Sigmoid colon (tissue), 6 donors: ENCODE measurements at regions not wholly inside any gene's neighbourhood (a gene's known extent, or its start where the extent isn't known, plus 50 kb on each side); places are given as distances from the start of the nearest gene placed in this dataset.

Experiments
- DNase-seq: peaks from one replicate; pipeline ENCODE4 v3.0.0-alpha.2; 2019
- H3K27ac ChIP-seq, 4 donors: fragments of 200-600 bp; sonication (generic); one replicate each; pipeline ENCODE4 v1.5.1; 2016 to 2019; ENCODE audit warnings: mild to moderate bottlenecking in 1 of 4
- H3K27me3 ChIP-seq, 3 donors: fragments of 200-600 bp; sonication (generic); one replicate each; pipeline ENCODE4 v1.5.1; 2019; ENCODE audit warnings: mild to moderate bottlenecking in 1 of 3
- H3K36me3 ChIP-seq, 4 donors: fragments of 200-600 bp; sonication (generic); one replicate each; pipeline ENCODE4 v1.5.1; 2016 to 2019
- H3K4me1 ChIP-seq, 4 donors: fragments of 200-600 bp; sonication (generic); one replicate each; pipeline ENCODE4 v1.5.1; 2017 to 2019
- H3K4me3 ChIP-seq, 4 donors: fragments of 200-600 bp; sonication (generic); one replicate each; pipeline ENCODE4 v1.5.1; 2017 to 2019; ENCODE audit warnings: mild to moderate bottlenecking in 2 of 4, moderate library complexity in 1 of 4
- H3K9me3 ChIP-seq, 4 donors: fragments of 200-600 bp in 3 of 4; sonication (generic) in 3 of 4; one replicate each; pipeline versions ENCODE4 v1.5.1 to v1.6.1; 2013 to 2019
- EP300 ChIP-seq, 4 donors: sonication (generic); formaldehyde crosslinking; IDR thresholded peaks; one replicate each; pipeline ENCODE4 v1.6.1; 2017; ENCODE audit warnings: antibody characterized with exemption in 4 of 4
- POLR2A ChIP-seq, 2 donors: fragments of 450-650 bp; IDR thresholded peaks; one replicate each; pipeline ENCODE4 v1.6.1; 2016; ENCODE audit warnings: antibody characterized with exemption in 2 of 2, mild to moderate bottlenecking in 2 of 2, moderate library complexity in 2 of 2
- POLR2AphosphoS5 ChIP-seq, 4 donors: sonication (generic); formaldehyde crosslinking; IDR thresholded peaks; one replicate each; pipeline ENCODE4 v1.6.1; 2017; ENCODE audit warnings: antibody characterized with exemption in 4 of 4
- WGBS, 2 donors: extraction: QIAGEN DNeasy Blood & Tissue Kit; methylation state at CpG; one replicate each; pipeline ENCODE4 v1.1.7; 2013; 5-methylcytosine and 5-hydroxymethylcytosine counted together
- intact Hi-C: fragments of 100-400 bp; cut with DNase I; formaldehyde crosslinking; loops from one replicate; pipeline ENCODE4 v1.15.1; 2023
- TF ChIP-seq, protein P1 (sequence below), 4 experiments: fragments of 450-650 bp in 3 of 4; fragments of 200-600 bp in 1 of 4; IDR thresholded peaks; one replicate each; pipeline ENCODE4 v1.5.1; 2016 to 2019; ENCODE audit warnings: antibody characterized with exemption in 4 of 4, mild to moderate bottlenecking in 3 of 4, moderate library complexity in 2 of 4
- donor health status: healthy with polysubstance abuse.
- donor health status: healthy.

DNA sequence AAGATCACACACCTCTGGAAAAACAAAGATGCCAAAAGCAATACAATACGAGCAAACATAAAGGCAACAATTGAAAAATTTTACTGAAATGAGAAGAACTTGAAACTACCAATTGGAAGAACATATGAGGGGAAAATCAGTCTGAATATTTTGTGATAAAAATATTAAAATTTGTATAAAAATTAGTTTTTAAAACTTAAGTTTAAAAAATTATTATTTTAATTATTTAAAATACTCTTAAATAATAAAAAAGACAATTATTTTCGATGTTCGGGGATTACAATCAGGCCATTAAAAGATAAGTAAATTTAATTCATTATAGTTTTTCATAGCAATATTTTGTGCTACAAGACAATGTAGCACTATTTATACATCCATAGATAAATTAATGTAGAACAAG is 1239.3 kb downstream of the AMY1C start:
- no peak for DNase-seq
- Histone ChIP-seq H3K9me3 (peaks cover 0 to 6% (median 0%) of the 10 kb centered on the region in 4 donors), H3K4me3 (no peak overlapping the region), H3K27ac (no peak overlapping the region), H3K27me3 (no peaks in the 10 kb centered on the region), H3K36me3 (no peaks in the 10 kb centered on the region), H3K4me1 (no peaks in the 10 kb centered on the region)
- intact Hi-C loops = no loop called here
- TF ChIP-seq, protein P1, sequence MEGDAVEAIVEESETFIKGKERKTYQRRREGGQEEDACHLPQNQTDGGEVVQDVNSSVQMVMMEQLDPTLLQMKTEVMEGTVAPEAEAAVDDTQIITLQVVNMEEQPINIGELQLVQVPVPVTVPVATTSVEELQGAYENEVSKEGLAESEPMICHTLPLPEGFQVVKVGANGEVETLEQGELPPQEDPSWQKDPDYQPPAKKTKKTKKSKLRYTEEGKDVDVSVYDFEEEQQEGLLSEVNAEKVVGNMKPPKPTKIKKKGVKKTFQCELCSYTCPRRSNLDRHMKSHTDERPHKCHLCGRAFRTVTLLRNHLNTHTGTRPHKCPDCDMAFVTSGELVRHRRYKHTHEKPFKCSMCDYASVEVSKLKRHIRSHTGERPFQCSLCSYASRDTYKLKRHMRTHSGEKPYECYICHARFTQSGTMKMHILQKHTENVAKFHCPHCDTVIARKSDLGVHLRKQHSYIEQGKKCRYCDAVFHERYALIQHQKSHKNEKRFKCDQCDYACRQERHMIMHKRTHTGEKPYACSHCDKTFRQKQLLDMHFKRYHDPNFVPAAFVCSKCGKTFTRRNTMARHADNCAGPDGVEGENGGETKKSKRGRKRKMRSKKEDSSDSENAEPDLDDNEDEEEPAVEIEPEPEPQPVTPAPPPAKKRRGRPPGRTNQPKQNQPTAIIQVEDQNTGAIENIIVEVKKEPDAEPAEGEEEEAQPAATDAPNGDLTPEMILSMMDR (IDR thresholded peaks at IDR 0.05) = no peak
- TF ChIP-seq EP300 (IDR thresholded peaks at IDR 0.05) (no peak), POLR2AphosphoS5 (IDR thresholded peaks at IDR 0.05) (no peak), POLR2A (IDR thresholded peaks at IDR 0.05) (no peak)
- WGBS, 2 donors = 89 to 92% methylated on average over 3 of the region's 3 CpGs

DNA sequence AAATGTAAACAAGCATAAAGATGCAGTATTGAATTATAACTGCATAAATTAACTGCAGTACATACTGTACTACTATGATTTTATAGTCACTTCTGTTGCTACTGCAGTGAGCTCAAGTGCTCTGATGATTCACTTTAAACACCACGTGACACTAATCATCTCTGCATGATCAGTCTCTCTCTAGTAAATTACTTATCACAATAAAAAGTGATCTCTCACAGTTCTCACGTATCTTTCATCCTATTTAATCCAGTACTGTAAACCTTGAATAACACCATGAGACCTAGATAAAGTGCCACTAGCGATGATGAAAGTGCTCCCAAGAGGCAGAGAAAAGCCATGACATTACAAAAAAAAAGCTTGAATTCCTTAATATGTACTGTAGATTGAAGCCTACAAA is 1242.0 kb downstream of the AMY1C start:
- Histone ChIP-seq H3K4me1 (no peaks in the 10 kb centered on the region), H3K9me3 (no peaks in the 10 kb centered on the region), H3K27ac (no peak overlapping the region), H3K4me3 (no peak overlapping the region), H3K27me3 (no peaks in the 10 kb centered on the region), H3K36me3 (no peaks in the 10 kb centered on the region)
- DNase-seq = no peak
- 32 to 60% methylated on average over 3 of the region's 3 CpGs for WGBS, 2 donors
- TF ChIP-seq POLR2AphosphoS5 (IDR thresholded peaks at IDR 0.05) (peak in 1 of 4 donors; percentile 15), POLR2A (IDR thresholded peaks at IDR 0.05) (no peak), EP300 (IDR thresholded peaks at IDR 0.05) (peak in 1 of 4 donors; percentile 67)
- TF ChIP-seq, protein P1 (IDR thresholded peaks at IDR 0.05) = no peak
- intact Hi-C loops = no loop called here

DNA sequence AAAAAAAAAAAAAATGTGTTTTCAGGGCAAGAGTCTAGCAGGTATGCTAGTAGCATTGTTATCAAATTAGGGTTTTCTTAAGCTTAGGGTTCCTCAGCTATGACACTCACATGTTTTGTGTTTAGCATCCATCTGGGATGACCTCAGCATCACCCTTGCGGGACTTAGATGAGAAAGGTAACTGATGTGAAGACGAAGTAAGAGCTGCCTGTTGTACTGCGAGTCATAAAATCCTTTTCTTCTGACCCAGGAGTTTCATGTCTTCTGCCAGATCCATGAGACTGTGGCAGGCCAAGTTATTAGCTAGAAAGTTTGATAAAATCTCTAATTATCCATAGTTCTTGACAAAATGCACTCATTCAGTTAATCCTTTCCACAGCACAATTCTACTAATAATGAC is 1251.1 kb downstream of the AMY1C start:
- Histone ChIP-seq H3K9me3 (no peaks in the 10 kb centered on the region), H3K36me3 (no peaks in the 10 kb centered on the region), H3K4me1 (no peaks in the 10 kb centered on the region), H3K4me3 (no peak overlapping the region), H3K27me3 (no peaks in the 10 kb centered on the region), H3K27ac (no peak overlapping the region)
- no peak for DNase-seq
- intact Hi-C loops = no loop called here
- TF ChIP-seq POLR2A (IDR thresholded peaks at IDR 0.05) = no peak
- TF ChIP-seq EP300 (IDR thresholded peaks at IDR 0.05) = no peak
- TF ChIP-seq, protein P1 (IDR thresholded peaks at IDR 0.05) = no peak
- TF ChIP-seq POLR2AphosphoS5 (IDR thresholded peaks at IDR 0.05) = no peak
- 56 to 57% methylated on average over 3 of the region's 3 CpGs for WGBS, 2 donors

DNA sequence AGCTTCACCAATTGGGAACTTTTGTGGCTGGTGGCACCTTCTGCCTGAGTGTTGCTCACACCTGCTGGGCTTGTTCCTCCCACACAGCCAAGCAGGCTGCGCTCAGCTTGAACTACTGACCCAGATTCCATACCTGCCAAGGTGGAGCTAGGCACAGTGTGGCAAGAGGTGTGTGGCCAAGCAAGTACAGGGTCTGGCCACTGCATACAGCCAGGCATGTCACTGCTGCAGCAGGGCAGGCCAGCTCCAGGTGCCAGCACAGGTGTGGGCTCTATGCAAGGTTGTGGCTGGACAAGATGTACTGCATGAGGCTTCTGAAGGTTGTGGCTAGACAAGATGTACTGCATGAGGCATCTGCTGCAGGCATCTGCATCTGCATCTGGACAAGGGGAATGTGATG is 1254.8 kb downstream of the AMY1C start:
- Histone ChIP-seq H3K36me3 (no peaks in the 10 kb centered on the region), H3K4me1 (no peaks in the 10 kb centered on the region), H3K27ac (no peak overlapping the region), H3K9me3 (no peaks in the 10 kb centered on the region), H3K27me3 (no peaks in the 10 kb centered on the region), H3K4me3 (no peak overlapping the region)
- no peak for DNase-seq
- TF ChIP-seq, protein P1 (IDR thresholded peaks at IDR 0.05) = no peak
- no peak for TF ChIP-seq POLR2A (IDR thresholded peaks at IDR 0.05)
- TF ChIP-seq POLR2AphosphoS5 (IDR thresholded peaks at IDR 0.05) = no peak
- TF ChIP-seq EP300 (IDR thresholded peaks at IDR 0.05) = no peak
- 85 to 86% methylated on average over 1 of the region's 1 CpG for WGBS, 2 donors
- intact Hi-C loops = no loop called here

DNA sequence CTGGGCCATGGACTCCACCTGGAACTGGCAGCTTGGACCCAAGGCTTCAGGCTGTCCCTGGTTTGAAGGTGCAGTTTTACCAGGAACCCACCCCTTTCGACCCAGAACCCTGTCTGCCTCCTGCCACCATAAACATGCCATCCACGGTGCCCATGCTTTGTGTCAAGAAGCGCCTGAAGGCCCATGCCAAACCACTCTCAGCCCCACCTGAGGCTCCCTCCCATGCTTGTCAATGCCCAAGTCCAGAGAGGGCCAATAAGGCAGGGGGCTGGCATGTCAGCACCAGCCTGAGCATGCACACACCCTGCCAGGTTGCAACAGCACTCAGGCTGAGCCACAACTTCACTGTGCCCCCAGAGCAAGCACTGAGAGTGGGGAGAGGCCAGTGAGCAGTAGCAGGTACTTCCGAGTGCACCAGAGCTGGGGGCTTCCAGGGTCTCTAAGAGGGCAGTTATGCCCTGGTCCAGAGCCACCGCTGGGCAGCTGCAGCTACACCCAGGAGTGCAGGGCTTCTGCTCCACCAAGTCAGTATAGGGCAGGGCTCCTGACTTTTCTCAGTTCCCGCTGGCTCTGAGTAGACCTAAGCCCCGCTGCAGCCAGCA is 1256.0 kb downstream of the AMY1C start:
- WGBS, 2 donors = 77 to 86% methylated on average over 7 of the region's 7 CpGs
- TF ChIP-seq POLR2AphosphoS5 (IDR thresholded peaks at IDR 0.05) (no peak), POLR2A (IDR thresholded peaks at IDR 0.05) (no peak), EP300 (IDR thresholded peaks at IDR 0.05) (no peak)
- TF ChIP-seq, protein P1 (IDR thresholded peaks at IDR 0.05) = no peak
- intact Hi-C loops = no loop called here

More for the DNA sequence above, 1256.0 kb downstream of the AMY1C start:
- Histone ChIP-seq H3K4me3 (no peak overlapping the region), H3K36me3 (no peaks in the 10 kb centered on the region), H3K27ac (no peak overlapping the region), H3K4me1 (no peaks in the 10 kb centered on the region), H3K9me3 (no peaks in the 10 kb centered on the region), H3K27me3 (no peaks in the 10 kb centered on the region)
- DNase-seq = no peak
